ENCODE measurements at regions not wholly inside any gene's neighbourhood (a gene's known extent, or its start where the extent isn't known, plus 50 kb on each side); places are given as distances from the start of the nearest gene placed in this dataset.

DNA sequence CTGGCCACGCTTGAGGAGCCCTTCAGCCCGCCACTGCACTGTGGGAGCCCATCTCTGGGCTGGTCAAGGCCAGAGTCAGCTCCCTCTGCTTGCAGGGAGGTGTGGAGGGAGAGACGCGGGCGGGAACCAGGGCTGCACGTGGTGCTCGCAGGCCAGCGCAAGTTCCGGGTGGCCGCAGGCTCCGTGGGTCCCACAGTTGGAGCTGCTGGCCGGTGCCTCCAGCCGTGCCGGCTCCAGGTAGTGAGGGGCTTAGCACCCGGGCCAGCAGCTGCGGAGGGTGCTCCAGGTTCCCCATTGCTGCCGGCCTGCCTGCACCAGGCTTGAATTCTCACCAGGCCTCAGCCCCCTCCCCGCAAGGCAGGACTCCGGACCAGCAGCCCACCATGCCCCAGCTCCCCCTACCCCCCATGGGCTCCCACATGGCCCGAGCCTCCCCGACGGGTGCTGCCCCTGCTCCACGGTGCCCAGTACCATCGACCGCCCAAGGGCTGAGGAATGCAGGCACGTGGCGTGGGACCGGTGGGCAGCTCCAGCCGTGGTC, 192.8 kb upstream of the IZUMO3 start:
- POLR2A ChIA-PET (ENCODE audit: low non-redundant PET) = no interaction called here
- TF ChIP-seq, protein P1, sequence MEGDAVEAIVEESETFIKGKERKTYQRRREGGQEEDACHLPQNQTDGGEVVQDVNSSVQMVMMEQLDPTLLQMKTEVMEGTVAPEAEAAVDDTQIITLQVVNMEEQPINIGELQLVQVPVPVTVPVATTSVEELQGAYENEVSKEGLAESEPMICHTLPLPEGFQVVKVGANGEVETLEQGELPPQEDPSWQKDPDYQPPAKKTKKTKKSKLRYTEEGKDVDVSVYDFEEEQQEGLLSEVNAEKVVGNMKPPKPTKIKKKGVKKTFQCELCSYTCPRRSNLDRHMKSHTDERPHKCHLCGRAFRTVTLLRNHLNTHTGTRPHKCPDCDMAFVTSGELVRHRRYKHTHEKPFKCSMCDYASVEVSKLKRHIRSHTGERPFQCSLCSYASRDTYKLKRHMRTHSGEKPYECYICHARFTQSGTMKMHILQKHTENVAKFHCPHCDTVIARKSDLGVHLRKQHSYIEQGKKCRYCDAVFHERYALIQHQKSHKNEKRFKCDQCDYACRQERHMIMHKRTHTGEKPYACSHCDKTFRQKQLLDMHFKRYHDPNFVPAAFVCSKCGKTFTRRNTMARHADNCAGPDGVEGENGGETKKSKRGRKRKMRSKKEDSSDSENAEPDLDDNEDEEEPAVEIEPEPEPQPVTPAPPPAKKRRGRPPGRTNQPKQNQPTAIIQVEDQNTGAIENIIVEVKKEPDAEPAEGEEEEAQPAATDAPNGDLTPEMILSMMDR (conservative IDR thresholded peaks at IDR 0.05; ENCODE audit: low read depth) = no peak
- DNase-seq (ENCODE audit: low spot score) = no peak
- CTCF ChIA-PET = interaction anchor here (0.6 kb wide), 1 partner anchor 40 kb away, joined by 3 read pairs; no protein-coding TSS in a partner anchor
- H3K27ac ChIP-seq = no peak overlapping the region

DNA sequence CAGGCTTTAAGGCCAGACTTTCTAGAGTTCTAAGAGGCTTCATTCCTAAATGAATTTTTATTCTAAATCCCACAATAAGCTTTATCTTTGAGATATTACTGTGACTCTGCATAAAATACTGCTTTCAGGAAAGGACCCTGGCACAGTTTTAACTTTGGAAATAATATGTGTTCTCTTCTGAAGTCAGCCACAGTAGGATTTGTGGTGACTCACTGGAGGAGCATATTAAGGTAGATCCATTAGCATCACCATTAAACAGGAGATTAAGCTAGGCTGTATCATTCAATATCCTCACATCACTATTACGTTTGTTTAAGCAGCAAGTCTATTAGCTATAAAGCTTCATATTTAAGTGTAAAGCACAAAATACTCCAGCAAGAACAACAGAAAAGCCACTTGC, 186.1 kb upstream of the IZUMO3 start:
- ChIA-PET POLR2A (ENCODE audit: low non-redundant PET) (no interaction called here), CTCF (no interaction called here)
- DNase-seq (ENCODE audit: low spot score) = no peak
- TF ChIP-seq, protein P1 (conservative IDR thresholded peaks at IDR 0.05; ENCODE audit: low read depth) = no peak
- H3K27ac ChIP-seq = no peak overlapping the region

DNA sequence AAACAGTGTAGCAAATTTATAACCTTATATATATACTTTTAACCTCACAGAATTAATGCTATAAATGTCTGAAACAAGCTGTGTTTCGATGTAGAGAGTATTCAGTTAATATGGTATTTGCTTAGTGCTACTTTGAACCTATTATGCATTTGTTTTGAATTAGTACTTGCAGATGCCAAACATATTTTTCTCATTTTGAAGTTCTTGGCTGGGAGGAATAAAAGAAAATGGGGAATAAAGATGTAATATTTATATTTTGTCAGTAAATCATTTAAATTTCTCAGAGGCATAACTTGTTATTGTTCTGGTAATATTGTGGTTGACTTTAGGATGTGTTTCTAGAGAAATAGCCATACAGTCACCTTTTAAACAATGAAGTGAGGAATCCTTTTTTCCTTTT, 175.9 kb upstream of the IZUMO3 start:
- POLR2A ChIA-PET (ENCODE audit: low non-redundant PET) = no interaction called here
- CTCF ChIA-PET = no interaction called here
- TF ChIP-seq, protein P1 (conservative IDR thresholded peaks at IDR 0.05; ENCODE audit: low read depth) = no peak
- no peak for DNase-seq (ENCODE audit: low spot score)
- H3K27ac ChIP-seq = no peak overlapping the region

GRCh38 chr9:24712206-24712605, 166.5 kb upstream of the IZUMO3 start:
- POLR2A ChIA-PET (ENCODE audit: low non-redundant PET) = no interaction called here
- H3K27ac ChIP-seq = no peak overlapping the region
- no peak for DNase-seq (ENCODE audit: low spot score)
- CTCF ChIA-PET = no interaction called here
- TF ChIP-seq, protein P1 (conservative IDR thresholded peaks at IDR 0.05; ENCODE audit: low read depth) = no peak

DNA sequence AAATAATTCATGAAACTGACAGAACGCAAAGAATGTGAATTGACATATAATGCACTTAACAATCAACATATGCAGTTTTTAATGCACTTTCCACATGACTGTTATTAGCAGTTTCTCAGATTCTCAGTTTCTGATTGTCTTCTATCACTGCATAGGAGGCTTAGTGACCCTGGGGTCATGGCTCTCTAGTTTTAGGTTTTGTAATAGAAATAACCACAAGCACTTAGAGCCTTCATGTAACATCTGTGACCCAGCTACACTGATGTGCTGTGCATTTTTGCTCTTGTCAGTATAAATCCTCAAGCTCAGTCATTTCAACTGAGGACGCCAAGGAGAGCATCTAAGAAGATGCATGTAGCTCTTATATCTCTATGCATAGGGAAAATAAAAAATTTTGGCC, 163.1 kb upstream of the IZUMO3 start:
- ChIA-PET POLR2A (ENCODE audit: low non-redundant PET) (no interaction called here), CTCF (interaction anchor here (0.7 kb wide), 1 partner anchor 27 kb away, joined by 3 read pairs; no protein-coding TSS in a partner anchor)
- TF ChIP-seq, protein P1 (conservative IDR thresholded peaks at IDR 0.05; ENCODE audit: low read depth) = no peak
- H3K27ac ChIP-seq = no peak overlapping the region
- DNase-seq (ENCODE audit: low spot score) = no peak

GRCh38 chr9:24698881-24699518, 153.3 kb upstream of the IZUMO3 start:
- POLR2A ChIA-PET (ENCODE audit: low non-redundant PET) = no interaction called here
- peak; percentile 1 for DNase-seq (ENCODE audit: low spot score)
- H3K27ac ChIP-seq = no peak overlapping the region
- CTCF ChIA-PET = interaction anchor here (0.7 kb wide), 1 partner anchor 40 kb away, joined by 3 read pairs; no protein-coding TSS in a partner anchor
- TF ChIP-seq, protein P1 (conservative IDR thresholded peaks at IDR 0.05; ENCODE audit: low read depth) = no peak

All from RWPE1 (cell line).